SU-DHL-6 (cell line): ENCODE measurements at regions not wholly inside any gene's neighbourhood (a gene's known extent, or its start where the extent isn't known, plus 50 kb on each side); places are given as distances from the start of the nearest gene placed in this dataset.

Experiments used
- EZH2phosphoT487 ChIP-seq: fragments of 200-600 bp; sonication (generic), shearing (Covaris generic); conservative IDR thresholded peaks from 2 replicates; pipeline ENCODE4 v1.6.1; 2018; ENCODE audit warnings: mild to moderate bottlenecking, antibody characterized with exemption, low read length, moderate library complexity, mixed read lengths
- TF ChIP-seq, protein P1 (sequence below): fragments of 200-600 bp; sonication (generic); IDR thresholded peaks from one replicate; pipeline ENCODE4 v1.5.1; 2017; ENCODE audit warnings: antibody characterized with exemption, mild to moderate bottlenecking, low read length, moderate library complexity; ENCODE audit not compliant: insufficient read depth, poor library complexity, severe bottlenecking

GRCh38 chr9:16343249-16344237, 526.9 kb downstream of the BNC2 start:
- TF ChIP-seq, protein P1, sequence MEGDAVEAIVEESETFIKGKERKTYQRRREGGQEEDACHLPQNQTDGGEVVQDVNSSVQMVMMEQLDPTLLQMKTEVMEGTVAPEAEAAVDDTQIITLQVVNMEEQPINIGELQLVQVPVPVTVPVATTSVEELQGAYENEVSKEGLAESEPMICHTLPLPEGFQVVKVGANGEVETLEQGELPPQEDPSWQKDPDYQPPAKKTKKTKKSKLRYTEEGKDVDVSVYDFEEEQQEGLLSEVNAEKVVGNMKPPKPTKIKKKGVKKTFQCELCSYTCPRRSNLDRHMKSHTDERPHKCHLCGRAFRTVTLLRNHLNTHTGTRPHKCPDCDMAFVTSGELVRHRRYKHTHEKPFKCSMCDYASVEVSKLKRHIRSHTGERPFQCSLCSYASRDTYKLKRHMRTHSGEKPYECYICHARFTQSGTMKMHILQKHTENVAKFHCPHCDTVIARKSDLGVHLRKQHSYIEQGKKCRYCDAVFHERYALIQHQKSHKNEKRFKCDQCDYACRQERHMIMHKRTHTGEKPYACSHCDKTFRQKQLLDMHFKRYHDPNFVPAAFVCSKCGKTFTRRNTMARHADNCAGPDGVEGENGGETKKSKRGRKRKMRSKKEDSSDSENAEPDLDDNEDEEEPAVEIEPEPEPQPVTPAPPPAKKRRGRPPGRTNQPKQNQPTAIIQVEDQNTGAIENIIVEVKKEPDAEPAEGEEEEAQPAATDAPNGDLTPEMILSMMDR: no peak
- no peak for TF ChIP-seq EZH2phosphoT487
